ENCODE measurements at regions not wholly inside any gene's neighbourhood (a gene's known extent, or its start where the extent isn't known, plus 50 kb on each side); places are given as distances from the start of the nearest gene placed in this dataset.

GRCh38 chr4:135739354-135739753, 1537.8 kb upstream of the PABPC4L start:
- no peak overlapping the region for H3K4me2 ChIP-seq (replicated peaks; ENCODE audit: low read depth, low read length, poor library complexity, severe bottlenecking)
- WGBS (ENCODE audit: insufficient coverage): no CpG with 5 or more reads among the region's 2 CpGs
- no peak overlapping the region for H3K9ac ChIP-seq (ENCODE audit: low read length)
- no peak overlapping the region for H3K4me3 ChIP-seq (ENCODE audit: control extremely low read depth in 1 of 5, extremely low read depth in 1 of 5, insufficient read depth in 1 of 5, low read depth in 2 of 5, low read length in 4 of 5)
- ATAC-seq (ENCODE audit: low read depth) (no peak), DNase-seq (no peak)
- no peaks in the 10 kb centered on the region for H3K79me2 ChIP-seq (ENCODE audit: control insufficient read depth, insufficient read depth, low read length)
- CTCF ChIA-PET: no interaction called here
- intact Hi-C loops (cut with micrococcal nuclease): no loop called here
- no peaks in the 10 kb centered on the region for H4K20me1 ChIP-seq (ENCODE audit: control insufficient read depth, insufficient read depth, low read length, poor library complexity, severe bottlenecking)
- POLR2A ChIA-PET: no interaction called here
- no peaks in the 10 kb centered on the region for H3K36me3 ChIP-seq (replicated peaks in 1 of 2; ENCODE audit: control extremely low read depth in 1 of 2, control insufficient read depth in 1 of 2, extremely low read depth in 1 of 2, insufficient read depth in 2 of 2, low read length in 1 of 2)
- Mint-ChIP-seq H3K9me3 (ENCODE audit: insufficient read depth) (no peaks in the 10 kb centered on the region), H3K4me1 (no peaks in the 10 kb centered on the region), H3K27me3 (no peaks in the 10 kb centered on the region), H3K27ac (no peak overlapping the region), H3K4me3 (no peak overlapping the region)
- H3K27me3 ChIP-seq (replicated peaks in 1 of 4; ENCODE audit: control extremely low read depth in 1 of 4, control insufficient read depth in 3 of 4, insufficient read depth in 4 of 4, low read length in 3 of 4): no peaks in the 10 kb centered on the region
- no peaks in the 10 kb centered on the region for H3K9me3 ChIP-seq (ENCODE audit: control extremely low read depth in 1 of 3, control insufficient read depth in 2 of 3, insufficient read depth in 1 of 3, low read length in 2 of 3)
- TF ChIP-seq, protein P1, sequence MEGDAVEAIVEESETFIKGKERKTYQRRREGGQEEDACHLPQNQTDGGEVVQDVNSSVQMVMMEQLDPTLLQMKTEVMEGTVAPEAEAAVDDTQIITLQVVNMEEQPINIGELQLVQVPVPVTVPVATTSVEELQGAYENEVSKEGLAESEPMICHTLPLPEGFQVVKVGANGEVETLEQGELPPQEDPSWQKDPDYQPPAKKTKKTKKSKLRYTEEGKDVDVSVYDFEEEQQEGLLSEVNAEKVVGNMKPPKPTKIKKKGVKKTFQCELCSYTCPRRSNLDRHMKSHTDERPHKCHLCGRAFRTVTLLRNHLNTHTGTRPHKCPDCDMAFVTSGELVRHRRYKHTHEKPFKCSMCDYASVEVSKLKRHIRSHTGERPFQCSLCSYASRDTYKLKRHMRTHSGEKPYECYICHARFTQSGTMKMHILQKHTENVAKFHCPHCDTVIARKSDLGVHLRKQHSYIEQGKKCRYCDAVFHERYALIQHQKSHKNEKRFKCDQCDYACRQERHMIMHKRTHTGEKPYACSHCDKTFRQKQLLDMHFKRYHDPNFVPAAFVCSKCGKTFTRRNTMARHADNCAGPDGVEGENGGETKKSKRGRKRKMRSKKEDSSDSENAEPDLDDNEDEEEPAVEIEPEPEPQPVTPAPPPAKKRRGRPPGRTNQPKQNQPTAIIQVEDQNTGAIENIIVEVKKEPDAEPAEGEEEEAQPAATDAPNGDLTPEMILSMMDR (IDR thresholded peaks at IDR 0.05): no peak
- TF ChIP-seq EZH2 (IDR thresholded peaks at IDR 0.05; ENCODE audit: borderline replicate concordance, insufficient read depth, low read depth, low read length, poor library complexity, severe bottlenecking): no peak
- H3K4me1 ChIP-seq (ENCODE audit: control insufficient read depth in 2 of 2, insufficient read depth in 2 of 2, low read length in 2 of 2): no peaks in the 10 kb centered on the region
- no peak overlapping the region for H3K27ac ChIP-seq (ENCODE audit: low read length in 2 of 2)
- H2AFZ ChIP-seq (ENCODE audit: insufficient read depth, low read depth, low read length, poor library complexity, severe bottlenecking): no peak overlapping the region

GRCh38 chr4:135735512-135735911, 1533.9 kb upstream of the PABPC4L start:
- no peaks in the 10 kb centered on the region for H3K4me1 Mint-ChIP-seq
- no peaks in the 10 kb centered on the region for H3K9me3 Mint-ChIP-seq (ENCODE audit: insufficient read depth)
- no peaks in the 10 kb centered on the region for H3K36me3 ChIP-seq (replicated peaks in 1 of 2; ENCODE audit: control extremely low read depth in 1 of 2, control insufficient read depth in 1 of 2, extremely low read depth in 1 of 2, insufficient read depth in 2 of 2, low read length in 1 of 2)
- DNase-seq (no peak), ATAC-seq (ENCODE audit: low read depth) (no peak)
- no peak overlapping the region for H3K27ac Mint-ChIP-seq
- no peak overlapping the region for H2AFZ ChIP-seq (ENCODE audit: insufficient read depth, low read depth, low read length, poor library complexity, severe bottlenecking)
- H3K9me3 ChIP-seq (ENCODE audit: control extremely low read depth in 1 of 3, control insufficient read depth in 2 of 3, insufficient read depth in 1 of 3, low read length in 2 of 3): no peaks in the 10 kb centered on the region
- H3K27me3 Mint-ChIP-seq: no peaks in the 10 kb centered on the region
- no peak overlapping the region for H3K27ac ChIP-seq (ENCODE audit: low read length in 2 of 2)
- no peak overlapping the region for H3K9ac ChIP-seq (ENCODE audit: low read length)
- ChIA-PET CTCF (no interaction called here), POLR2A (no interaction called here)
- TF ChIP-seq, protein P1 (IDR thresholded peaks at IDR 0.05): no peak
- TF ChIP-seq EZH2 (IDR thresholded peaks at IDR 0.05; ENCODE audit: borderline replicate concordance, insufficient read depth, low read depth, low read length, poor library complexity, severe bottlenecking): no peak
- H3K4me2 ChIP-seq (replicated peaks; ENCODE audit: low read depth, low read length, poor library complexity, severe bottlenecking): no peak overlapping the region
- H3K79me2 ChIP-seq (ENCODE audit: control insufficient read depth, insufficient read depth, low read length): no peaks in the 10 kb centered on the region
- no peak overlapping the region for H3K4me3 Mint-ChIP-seq
- intact Hi-C loops (cut with micrococcal nuclease): no loop called here
- H4K20me1 ChIP-seq (ENCODE audit: control insufficient read depth, insufficient read depth, low read length, poor library complexity, severe bottlenecking): no peaks in the 10 kb centered on the region
- no peak overlapping the region for H3K4me3 ChIP-seq (ENCODE audit: control extremely low read depth in 1 of 5, extremely low read depth in 1 of 5, insufficient read depth in 1 of 5, low read depth in 2 of 5, low read length in 4 of 5)
- no peaks in the 10 kb centered on the region for H3K4me1 ChIP-seq (ENCODE audit: control insufficient read depth in 2 of 2, insufficient read depth in 2 of 2, low read length in 2 of 2)
- no peaks in the 10 kb centered on the region for H3K27me3 ChIP-seq (replicated peaks in 1 of 4; ENCODE audit: control extremely low read depth in 1 of 4, control insufficient read depth in 3 of 4, insufficient read depth in 4 of 4, low read length in 3 of 4)
